CD14-positive monocyte (primary cell): ENCODE measurements at regions not wholly inside any gene's neighbourhood (a gene's known extent, or its start where the extent isn't known, plus 50 kb on each side); places are given as distances from the start of the nearest gene placed in this dataset.

Experiments
- DNase-seq, 3 donors: peaks; one replicate each; pipeline ENCODE4 v3.0.0-alpha.2; 2011 to 2022
- H2AFZ ChIP-seq: 2 replicates; pipeline ENCODE4 v1.6.0; 2012; ENCODE audit warnings: mild to moderate bottlenecking, low read depth, low read length, inconsistent platforms; ENCODE audit not compliant: insufficient read depth, poor library complexity, severe bottlenecking
- H3K27ac ChIP-seq, 2 donors: 1 replicate in 1 of 2; 2 replicates in 1 of 2; pipeline ENCODE4 v1.5.1; 2012 to 2013; ENCODE audit warnings: low read length in 2 of 2, control low read depth in 1 of 2, inconsistent platforms in 1 of 2, low read depth in 1 of 2, mild to moderate bottlenecking in 1 of 2
- H3K27me3 ChIP-seq, 2 donors: one replicate each; pipeline versions ENCODE4 v1.6.0 to v1.6.1; 2011 to 2013; ENCODE audit warnings: low read length in 2 of 2; ENCODE audit not compliant: control insufficient read depth in 2 of 2, insufficient read depth in 2 of 2
- H3K36me3 ChIP-seq, 2 donors: replicated peaks in 1 of 2; 1 replicate in 1 of 2; 2 replicates in 1 of 2; pipeline versions ENCODE4 v1.5.1 to v1.6.1; 2012 to 2013; ENCODE audit warnings: low read length in 2 of 2, control low read depth in 1 of 2, inconsistent platforms in 1 of 2, mild to moderate bottlenecking in 1 of 2; ENCODE audit not compliant: insufficient read depth in 2 of 2, control insufficient read depth in 1 of 2
- H3K4me1 ChIP-seq, 2 donors: 1 replicate in 1 of 2; 2 replicates in 1 of 2; pipeline versions ENCODE4 v1.5.1 to v1.6.1; 2012 to 2013; ENCODE audit warnings: low read length in 2 of 2, control low read depth in 1 of 2, inconsistent platforms in 1 of 2, mild to moderate bottlenecking in 1 of 2, moderate library complexity in 1 of 2; ENCODE audit not compliant: insufficient read depth in 2 of 2, control insufficient read depth in 1 of 2
- H3K4me2 ChIP-seq: replicated peaks from 2 replicates; pipeline ENCODE3; 2012; ENCODE audit warnings: low read length, moderate library complexity, mild to moderate bottlenecking; ENCODE audit not compliant: poor library complexity, severe bottlenecking; ENCODE audit errors: extremely low read depth
- H3K4me3 ChIP-seq, 3 experiments: fragments of 200-600 bp in 1 of 3; sonication (generic) in 1 of 3; replicated peaks in 1 of 3; 1 replicate in 2 of 3; 2 replicates in 1 of 3; pipeline ENCODE4 v1.5.1; 2011 to 2013; ENCODE audit warnings: low read length in 3 of 3, mild to moderate bottlenecking in 3 of 3, control low read depth in 2 of 3, low read depth in 2 of 3, inconsistent platforms in 1 of 3, moderate library complexity in 1 of 3
- H3K79me2 ChIP-seq: 2 replicates; pipeline ENCODE4 v1.6.0; 2012; ENCODE audit warnings: mild to moderate bottlenecking, control low read depth, inconsistent platforms, low read length, moderate library complexity; ENCODE audit not compliant: insufficient read depth
- H3K9ac ChIP-seq: 2 replicates; pipeline ENCODE4 v1.6.0; 2017; ENCODE audit warnings: low read length, mild to moderate bottlenecking; ENCODE audit not compliant: insufficient read depth, poor library complexity, severe bottlenecking
- H3K9me3 ChIP-seq, 2 donors: replicated peaks in 1 of 2; 1 replicate in 1 of 2; 2 replicates in 1 of 2; pipeline versions ENCODE4 v1.5.1 to v1.6.1; 2012 to 2013; ENCODE audit warnings: low read length in 2 of 2, control low read depth in 1 of 2; ENCODE audit not compliant: control insufficient read depth in 1 of 2, insufficient read depth in 1 of 2
- H4K20me1 ChIP-seq: 2 replicates; pipeline ENCODE4 v1.6.0; 2012; ENCODE audit warnings: mild to moderate bottlenecking, low read length, control low read depth, moderate library complexity; ENCODE audit not compliant: insufficient read depth
- H3K27ac Mint-ChIP-seq, 7 donors: one replicate each; pipeline ENCODE4 v1.8.0; 2020; ENCODE audit warnings: mild to moderate bottlenecking in 7 of 7, mixed read lengths in 7 of 7, moderate library complexity in 6 of 7, inconsistent platforms in 2 of 7
- H3K27me3 Mint-ChIP-seq, 3 donors: one replicate each; pipeline ENCODE4 v1.8.0; 2021 to 2022; ENCODE audit warnings: low read depth in 3 of 3, mild to moderate bottlenecking in 3 of 3, mixed read lengths in 3 of 3, moderate library complexity in 3 of 3, inconsistent platforms in 1 of 3
- H3K36me3 Mint-ChIP-seq, 2 donors: one replicate each; pipeline ENCODE4 v1.8.0; 2020; ENCODE audit warnings: mixed read lengths in 2 of 2, inconsistent platforms in 1 of 2, mild to moderate bottlenecking in 1 of 2
- H3K4me1 Mint-ChIP-seq: one replicate; pipeline ENCODE4 v1.8.0; 2020; ENCODE audit warnings: mild to moderate bottlenecking, mixed read lengths
- H3K4me3 Mint-ChIP-seq, 2 donors: one replicate each; pipeline ENCODE4 v1.8.0; 2020; ENCODE audit warnings: mild to moderate bottlenecking in 2 of 2, mixed read lengths in 2 of 2, moderate library complexity in 1 of 2
- H3K9me3 Mint-ChIP-seq, 7 donors: one replicate each; pipeline ENCODE4 v1.8.0; 2020 to 2022; ENCODE audit warnings: mixed read lengths in 7 of 7, mild to moderate bottlenecking in 6 of 7, moderate library complexity in 6 of 7, inconsistent platforms in 2 of 7
- WGBS: methylation state at CpG from one replicate; pipeline ENCODE4 v1.1.5; 2013; ENCODE audit warnings: missing lambda C conversion rate; ENCODE audit not compliant: insufficient coverage; 5-methylcytosine and 5-hydroxymethylcytosine counted together
- intact Hi-C, 2 donors: fragments of 100-400 bp; cut with micrococcal nuclease; formaldehyde crosslinking; loops; one replicate each; pipeline versions ENCODE4 v1.15.0 to v1.15.1; 2023
- TF ChIP-seq, protein P1 (sequence below): fragments of 200-600 bp; IDR thresholded peaks from one replicate; pipeline ENCODE4 v1.8.0; 2022; ENCODE audit warnings: antibody characterized with exemption, mild to moderate bottlenecking

GRCh38 chr14:96648506-96649326 is 146.5 kb downstream of the PAPOLA start:
- Histone ChIP-seq H3K9me3 (peaks cover 12 to 13% of the 10 kb centered on the region in 2 donors), H3K27me3 (no peaks in the 10 kb centered on the region), H4K20me1 (no peaks in the 10 kb centered on the region), H3K4me3 (no peak overlapping the region), H3K4me1 (no peaks in the 10 kb centered on the region), H3K9ac (no peak overlapping the region), H3K36me3 (no peaks in the 10 kb centered on the region), H3K79me2 (no peaks in the 10 kb centered on the region), H2AFZ (no peak overlapping the region), H3K4me2 (no peak overlapping the region), H3K27ac (no peak overlapping the region)
- H3K4me3 Mint-ChIP-seq = no peak overlapping the region
- no peaks in the 10 kb centered on the region for H3K36me3 Mint-ChIP-seq
- H3K27me3 Mint-ChIP-seq = peaks cover 11 to 14% (median 12%) of the 10 kb centered on the region in 3 donors
- TF ChIP-seq, protein P1, sequence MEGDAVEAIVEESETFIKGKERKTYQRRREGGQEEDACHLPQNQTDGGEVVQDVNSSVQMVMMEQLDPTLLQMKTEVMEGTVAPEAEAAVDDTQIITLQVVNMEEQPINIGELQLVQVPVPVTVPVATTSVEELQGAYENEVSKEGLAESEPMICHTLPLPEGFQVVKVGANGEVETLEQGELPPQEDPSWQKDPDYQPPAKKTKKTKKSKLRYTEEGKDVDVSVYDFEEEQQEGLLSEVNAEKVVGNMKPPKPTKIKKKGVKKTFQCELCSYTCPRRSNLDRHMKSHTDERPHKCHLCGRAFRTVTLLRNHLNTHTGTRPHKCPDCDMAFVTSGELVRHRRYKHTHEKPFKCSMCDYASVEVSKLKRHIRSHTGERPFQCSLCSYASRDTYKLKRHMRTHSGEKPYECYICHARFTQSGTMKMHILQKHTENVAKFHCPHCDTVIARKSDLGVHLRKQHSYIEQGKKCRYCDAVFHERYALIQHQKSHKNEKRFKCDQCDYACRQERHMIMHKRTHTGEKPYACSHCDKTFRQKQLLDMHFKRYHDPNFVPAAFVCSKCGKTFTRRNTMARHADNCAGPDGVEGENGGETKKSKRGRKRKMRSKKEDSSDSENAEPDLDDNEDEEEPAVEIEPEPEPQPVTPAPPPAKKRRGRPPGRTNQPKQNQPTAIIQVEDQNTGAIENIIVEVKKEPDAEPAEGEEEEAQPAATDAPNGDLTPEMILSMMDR = no peak
- WGBS = 88% methylated on average over 4 of the region's 5 CpGs
- H3K4me1 Mint-ChIP-seq = no peaks in the 10 kb centered on the region
- intact Hi-C loops = no loop called here
- peaks cover 4 to 21% (median 15%) of the 10 kb centered on the region in 7 donors for H3K9me3 Mint-ChIP-seq
- H3K27ac Mint-ChIP-seq = peak overlapping the region in 2 of 7 donors; percentile 41 to 62
- no peak for DNase-seq

DNA sequence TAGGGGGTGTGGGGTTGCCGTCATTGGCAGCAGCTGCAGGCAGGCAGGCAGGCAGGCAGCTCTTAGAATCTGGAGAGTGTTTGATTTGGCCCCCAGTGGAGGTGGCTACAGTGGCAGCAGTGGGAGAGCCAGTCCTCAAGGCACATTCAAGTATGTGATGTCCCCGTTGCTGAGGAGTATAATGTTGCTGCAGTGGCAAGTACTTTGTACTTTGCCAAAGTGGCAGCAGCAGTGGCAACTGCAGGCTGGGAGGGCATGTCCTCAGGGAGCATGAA is 147.1 kb downstream of the PAPOLA start:
- Histone ChIP-seq H3K4me3 (no peak overlapping the region), H3K36me3 (no peaks in the 10 kb centered on the region), H4K20me1 (no peaks in the 10 kb centered on the region), H3K27ac (no peak overlapping the region), H3K9me3 (peaks cover 12 to 13% of the 10 kb centered on the region in 2 donors), H3K79me2 (no peaks in the 10 kb centered on the region), H3K9ac (no peak overlapping the region), H2AFZ (no peak overlapping the region), H3K27me3 (no peaks in the 10 kb centered on the region), H3K4me1 (no peaks in the 10 kb centered on the region), H3K4me2 (no peak overlapping the region)
- H3K4me3 Mint-ChIP-seq = no peak overlapping the region
- TF ChIP-seq, protein P1 = no peak
- no peak for DNase-seq
- intact Hi-C loops = no loop called here
- no peaks in the 10 kb centered on the region for H3K4me1 Mint-ChIP-seq
- 79% methylated on average over 2 of the region's 2 CpGs for WGBS
- H3K27me3 Mint-ChIP-seq = peaks cover 11 to 14% (median 12%) of the 10 kb centered on the region in 3 donors
- no peak overlapping the region for H3K27ac Mint-ChIP-seq
- H3K9me3 Mint-ChIP-seq = peaks cover 4 to 21% (median 15%) of the 10 kb centered on the region in 7 donors
- H3K36me3 Mint-ChIP-seq = no peaks in the 10 kb centered on the region
